ENCODE measurements at regions not wholly inside any gene's neighbourhood (a gene's known extent, or its start where the extent isn't known, plus 50 kb on each side); places are given as distances from the start of the nearest gene placed in this dataset.

DNA sequence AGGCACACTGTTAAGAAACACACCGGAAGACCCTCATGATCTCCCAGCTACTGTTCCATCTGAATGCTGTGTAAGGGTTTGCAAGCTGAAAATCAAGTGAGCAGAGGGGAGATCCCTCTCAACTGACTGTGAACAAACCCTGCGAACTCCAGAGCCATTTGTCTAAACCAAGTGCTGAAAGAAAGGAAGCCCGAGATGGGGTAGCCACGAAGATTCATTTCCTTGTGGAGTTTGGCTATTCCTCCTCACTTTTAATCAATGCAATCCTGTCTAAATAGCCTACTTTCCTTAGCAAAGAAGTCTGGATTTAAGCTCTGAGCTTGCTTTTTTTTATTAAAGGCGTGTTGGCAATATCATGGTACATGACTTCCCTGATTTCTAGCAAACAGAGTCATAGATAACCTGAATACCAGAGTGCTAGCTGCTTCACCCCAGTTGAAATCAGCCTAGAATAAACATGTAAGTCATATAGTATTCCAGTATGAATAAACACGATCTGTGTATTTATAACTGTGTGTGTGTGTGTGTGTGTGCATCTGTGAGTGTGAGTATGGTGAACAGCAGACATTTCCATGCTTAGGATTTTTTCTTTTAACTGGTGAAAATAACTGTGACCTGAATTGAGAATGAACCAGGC, 365.2 kb downstream of the ZNF521 start:
- Mint-ChIP-seq H3K4me1 (peaks cover 13% of the 10 kb centered on the region), H3K4me3 (no peak overlapping the region), H3K9me3 (no peaks in the 10 kb centered on the region), H3K36me3 (ENCODE audit: low read depth) (no peaks in the 10 kb centered on the region), H3K27ac (no peak overlapping the region), H3K27me3 (peaks cover 3% of the 10 kb centered on the region)
- intact Hi-C loops (cut with micrococcal nuclease): no loop called here
- CTCF ChIA-PET: no interaction called here
- DNase-seq: no peak
- TF ChIP-seq, protein P1, sequence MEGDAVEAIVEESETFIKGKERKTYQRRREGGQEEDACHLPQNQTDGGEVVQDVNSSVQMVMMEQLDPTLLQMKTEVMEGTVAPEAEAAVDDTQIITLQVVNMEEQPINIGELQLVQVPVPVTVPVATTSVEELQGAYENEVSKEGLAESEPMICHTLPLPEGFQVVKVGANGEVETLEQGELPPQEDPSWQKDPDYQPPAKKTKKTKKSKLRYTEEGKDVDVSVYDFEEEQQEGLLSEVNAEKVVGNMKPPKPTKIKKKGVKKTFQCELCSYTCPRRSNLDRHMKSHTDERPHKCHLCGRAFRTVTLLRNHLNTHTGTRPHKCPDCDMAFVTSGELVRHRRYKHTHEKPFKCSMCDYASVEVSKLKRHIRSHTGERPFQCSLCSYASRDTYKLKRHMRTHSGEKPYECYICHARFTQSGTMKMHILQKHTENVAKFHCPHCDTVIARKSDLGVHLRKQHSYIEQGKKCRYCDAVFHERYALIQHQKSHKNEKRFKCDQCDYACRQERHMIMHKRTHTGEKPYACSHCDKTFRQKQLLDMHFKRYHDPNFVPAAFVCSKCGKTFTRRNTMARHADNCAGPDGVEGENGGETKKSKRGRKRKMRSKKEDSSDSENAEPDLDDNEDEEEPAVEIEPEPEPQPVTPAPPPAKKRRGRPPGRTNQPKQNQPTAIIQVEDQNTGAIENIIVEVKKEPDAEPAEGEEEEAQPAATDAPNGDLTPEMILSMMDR (IDR thresholded peaks at IDR 0.05): no peak
- POLR2A ChIA-PET: no interaction called here
- ATAC-seq (ENCODE audit: low read depth): no peak

DNA sequence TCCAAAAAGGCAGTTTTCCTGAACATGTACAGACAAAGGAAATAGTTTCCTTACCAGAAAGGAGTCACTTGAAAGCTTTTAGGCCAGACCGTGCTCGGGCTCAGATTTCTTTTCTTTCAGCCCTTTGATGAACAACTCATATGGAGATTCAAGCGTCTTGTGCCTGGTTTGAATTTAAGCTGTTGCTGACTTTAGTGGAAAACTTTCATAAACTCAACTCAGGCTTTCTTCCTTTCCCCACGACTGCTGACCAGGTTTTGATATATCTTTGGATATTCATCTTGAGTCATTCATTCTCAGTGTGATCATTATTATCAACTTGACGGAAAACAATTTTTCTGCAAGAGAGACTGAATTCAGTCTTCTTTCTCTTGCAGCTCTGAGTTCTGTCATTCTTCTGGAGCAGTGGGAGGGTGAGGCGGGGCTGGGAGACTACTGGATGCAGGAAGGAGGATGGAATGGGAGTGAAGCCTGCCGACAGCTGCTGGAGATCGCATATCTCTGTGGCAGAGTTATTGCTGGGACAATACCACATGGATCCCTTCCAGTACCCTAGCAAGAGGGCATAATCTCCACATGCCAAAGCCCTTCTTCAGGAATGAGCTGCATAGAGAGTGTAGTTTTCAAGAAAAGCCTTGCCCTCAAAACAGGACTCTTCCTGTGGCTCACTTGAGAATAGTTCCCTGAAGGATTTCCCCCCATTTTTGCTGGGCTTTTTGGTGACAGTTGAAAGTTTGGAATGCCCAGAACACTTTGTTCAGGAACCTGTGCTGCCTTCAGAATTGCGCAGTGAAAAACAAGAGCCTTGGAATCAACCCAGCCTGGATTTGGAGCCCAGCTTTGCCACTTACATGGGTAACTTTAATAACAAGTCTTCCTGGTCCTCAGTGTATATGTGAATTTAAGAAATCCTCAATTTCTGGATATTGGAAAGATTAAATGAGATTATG, 364.4 kb downstream of the ZNF521 start:
- no peak for ATAC-seq (ENCODE audit: low read depth)
- Mint-ChIP-seq H3K9me3 (no peaks in the 10 kb centered on the region), H3K27ac (no peak overlapping the region), H3K27me3 (no peaks in the 10 kb centered on the region), H3K36me3 (ENCODE audit: low read depth) (no peaks in the 10 kb centered on the region), H3K4me1 (peaks cover 13% of the 10 kb centered on the region), H3K4me3 (no peak overlapping the region)
- ChIA-PET POLR2A (no interaction called here), CTCF (no interaction called here)
- TF ChIP-seq, protein P1 (IDR thresholded peaks at IDR 0.05): no peak
- DNase-seq: no peak
- intact Hi-C loops (cut with micrococcal nuclease): no loop called here

DNA sequence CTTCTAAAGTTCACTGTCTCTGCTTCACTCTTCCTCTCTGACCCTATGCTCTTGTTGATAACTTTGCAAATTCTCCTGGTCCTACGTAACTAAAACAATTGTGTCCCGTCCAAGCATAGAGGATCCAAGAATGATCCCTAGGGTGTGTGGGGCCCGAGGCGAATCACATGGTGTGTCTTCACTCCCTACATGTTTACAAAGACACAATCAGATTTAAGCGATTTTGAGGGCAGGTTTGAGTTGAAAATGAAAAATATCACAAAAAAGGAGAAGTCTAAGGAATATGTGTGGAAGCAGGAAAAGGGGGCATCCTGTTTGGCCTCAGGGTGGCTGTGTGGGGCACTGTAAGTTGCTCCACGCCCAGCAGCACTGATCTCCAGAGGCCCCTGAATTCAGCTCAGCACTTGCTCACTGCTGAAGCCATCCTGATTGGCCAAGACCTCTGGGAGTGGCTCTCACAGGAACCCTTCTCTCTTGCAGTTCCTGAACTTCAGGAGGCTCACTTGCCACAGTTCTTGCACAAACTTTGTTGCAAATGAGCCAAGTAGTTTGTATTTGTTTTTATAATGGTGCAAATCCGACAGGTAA, 363.6 kb downstream of the ZNF521 start:
- no peak overlapping the region for H3K27ac Mint-ChIP-seq

DNA sequence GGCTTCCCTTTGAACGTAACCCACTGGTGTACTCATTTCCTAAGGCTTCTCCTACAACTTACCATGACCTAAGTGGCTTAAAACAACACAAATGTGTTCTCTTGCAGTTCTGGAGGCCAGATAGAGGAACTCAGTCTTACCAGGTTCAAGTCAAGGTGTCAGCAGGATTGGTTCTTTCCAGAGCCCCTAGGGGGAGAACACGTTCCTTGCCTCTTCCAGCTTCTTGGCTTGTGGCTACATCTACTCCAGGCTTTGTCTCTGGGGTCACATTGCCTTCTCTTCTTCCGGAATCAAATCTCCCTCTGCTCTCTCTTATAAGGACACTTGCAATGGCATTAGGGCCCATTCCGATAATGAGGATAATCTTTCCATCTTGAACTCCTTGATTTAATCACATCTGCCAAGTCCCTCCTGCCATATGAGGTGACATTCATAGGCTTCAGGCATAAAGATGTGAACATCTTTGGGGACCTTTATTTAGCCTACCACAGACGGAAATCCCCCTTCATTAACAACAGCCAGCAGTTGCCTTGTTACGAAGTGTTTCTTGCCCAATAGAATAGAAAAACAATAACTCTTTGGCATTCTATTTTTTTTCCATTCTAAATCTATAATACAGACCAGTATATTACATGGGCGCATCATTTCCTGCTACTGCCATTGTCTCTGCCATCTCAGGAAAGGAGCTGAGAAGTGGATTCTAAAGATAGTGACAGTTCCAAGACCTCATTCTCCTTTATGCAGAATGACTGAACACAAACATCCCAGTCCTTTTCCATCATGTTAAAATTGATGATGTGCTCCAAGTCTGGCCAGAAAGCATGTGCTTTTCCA, 362.0 kb downstream of the ZNF521 start:
- TF ChIP-seq, protein P1 (IDR thresholded peaks at IDR 0.05): no peak
- intact Hi-C loops (cut with micrococcal nuclease): no loop called here
- peaks cover 13% of the 10 kb centered on the region for H3K4me1 Mint-ChIP-seq
- CTCF ChIA-PET: interaction anchor here (0.6 kb wide), 1 partner anchor 384 kb away, joined by 3 read pairs; no protein-coding TSS in a partner anchor
- no peaks in the 10 kb centered on the region for H3K27me3 Mint-ChIP-seq
- no peaks in the 10 kb centered on the region for H3K36me3 Mint-ChIP-seq (ENCODE audit: low read depth)
- POLR2A ChIA-PET: no interaction called here
- DNase-seq: no peak
- ATAC-seq (ENCODE audit: low read depth): no peak
- H3K4me3 Mint-ChIP-seq: no peak overlapping the region
- H3K9me3 Mint-ChIP-seq: no peaks in the 10 kb centered on the region
- H3K27ac Mint-ChIP-seq: no peak overlapping the region

More for the DNA sequence above, 363.6 kb downstream of the ZNF521 start:
- TF ChIP-seq, protein P1 (IDR thresholded peaks at IDR 0.05): no peak
- intact Hi-C loops (cut with micrococcal nuclease): no loop called here
- Mint-ChIP-seq H3K27me3 (no peaks in the 10 kb centered on the region), H3K4me3 (no peak overlapping the region), H3K36me3 (ENCODE audit: low read depth) (no peaks in the 10 kb centered on the region), H3K4me1 (peaks cover 13% of the 10 kb centered on the region), H3K9me3 (no peaks in the 10 kb centered on the region)
- ChIA-PET POLR2A (no interaction called here), CTCF (no interaction called here)
- DNase-seq (no peak), ATAC-seq (ENCODE audit: low read depth) (no peak)

Data from activated B cell treated with CpG ODN at 0.5 μM for 24 hours (primary cell).